GM21390 (cell line): ENCODE measurements at regions not wholly inside any gene's neighbourhood (a gene's known extent, or its start where the extent isn't known, plus 50 kb on each side); places are given as distances from the start of the nearest gene placed in this dataset.
"Not testable (repeated sequence)": the region's sequence is repeated elsewhere in the genome, so short reads cannot be mapped to it uniquely, and the experiment has no call there.

Experiments used
- ATAC-seq: cut with Tn5 transposase; IDR thresholded peaks from one replicate; pipeline ENCODE4 v1.9.1; 2021; ENCODE audit not compliant: unreplicated experiment

DNA sequence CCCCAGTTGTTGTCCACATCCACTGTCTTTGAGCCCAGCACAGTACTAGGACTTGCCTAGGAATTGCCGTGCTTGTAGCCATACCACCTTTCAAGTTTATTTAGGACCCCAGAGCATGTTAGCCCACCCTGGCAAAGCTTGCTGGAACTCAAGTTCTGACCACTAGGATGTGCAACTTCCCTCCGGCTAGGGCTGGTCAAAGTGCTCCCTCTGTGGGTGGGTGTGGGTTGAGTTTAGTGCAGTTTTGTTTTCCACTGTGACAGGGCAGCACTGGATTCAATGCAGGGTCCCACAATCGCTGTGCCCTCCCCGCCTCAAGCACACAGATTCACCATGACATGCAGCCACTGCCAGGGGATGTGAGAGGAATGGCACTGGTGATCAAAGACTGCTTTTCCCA is 96.0 kb downstream of the RASGEF1B start:
- no peak for ATAC-seq

GRCh38 chr4:81369886-81370285 is 101.8 kb downstream of the RASGEF1B start:
- ATAC-seq: no peak

DNA sequence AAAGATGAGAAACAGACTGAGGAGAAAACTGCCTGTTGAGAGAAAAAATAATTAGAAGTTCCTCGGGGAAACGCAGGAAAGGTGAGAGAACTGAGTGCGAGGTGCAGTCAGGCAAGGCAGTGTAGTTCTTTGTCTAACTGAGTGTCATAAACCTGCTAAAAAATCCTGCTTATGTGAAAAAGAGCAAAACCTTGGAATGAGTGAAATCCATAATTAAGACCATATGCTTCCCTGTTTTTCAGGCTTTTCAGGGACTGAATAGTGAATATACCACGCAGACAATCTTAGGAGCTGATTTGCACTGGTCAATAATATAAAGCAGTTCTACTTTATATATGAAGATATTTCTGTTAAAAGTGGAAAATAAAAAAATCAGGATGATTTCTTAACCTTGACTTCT is 104.9 kb downstream of the RASGEF1B start:
- ATAC-seq: no peak

- no peak for ATAC-seq
Measured at GRCh38 chr4:81360737-81361136, 111.0 kb downstream of the RASGEF1B start.

- ATAC-seq: no peak
Measured at GRCh38 chr4:81359207-81359606, 112.5 kb downstream of the RASGEF1B start.

GRCh38 chr4:81358154-81358553 is 113.6 kb downstream of the RASGEF1B start:
- ATAC-seq: no peak

GRCh38 chr4:81356621-81357020 is 115.1 kb downstream of the RASGEF1B start:
- no peak for ATAC-seq

- no peak for ATAC-seq
Measured at GRCh38 chr4:81355136-81355535, 116.6 kb downstream of the RASGEF1B start.

DNA sequence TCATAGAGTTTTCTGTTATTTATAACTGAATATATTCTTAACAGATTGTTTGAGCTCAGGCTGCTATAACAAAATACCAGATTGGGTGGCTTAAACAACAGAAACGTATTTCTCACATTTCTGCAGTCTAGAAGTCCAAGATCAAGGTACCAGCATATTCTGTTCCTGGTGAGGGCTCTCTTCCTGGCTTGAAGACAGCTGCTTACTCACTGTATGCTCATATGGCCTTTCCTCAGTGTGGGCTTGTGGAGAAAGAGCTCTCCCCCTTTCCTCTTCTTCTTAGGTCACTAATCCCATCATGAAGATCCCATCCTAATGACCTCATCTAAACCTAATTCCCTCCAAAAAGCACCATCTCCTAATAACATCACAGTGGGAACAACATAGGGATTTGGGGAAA is 117.8 kb downstream of the RASGEF1B start:
- ATAC-seq: no peak

- ATAC-seq: no peak
Measured at GRCh38 chr4:81352446-81352835, 119.3 kb downstream of the RASGEF1B start.

GRCh38 chr4:81351654-81352445 is 119.9 kb downstream of the RASGEF1B start:
- peak; percentile 95 for ATAC-seq

DNA sequence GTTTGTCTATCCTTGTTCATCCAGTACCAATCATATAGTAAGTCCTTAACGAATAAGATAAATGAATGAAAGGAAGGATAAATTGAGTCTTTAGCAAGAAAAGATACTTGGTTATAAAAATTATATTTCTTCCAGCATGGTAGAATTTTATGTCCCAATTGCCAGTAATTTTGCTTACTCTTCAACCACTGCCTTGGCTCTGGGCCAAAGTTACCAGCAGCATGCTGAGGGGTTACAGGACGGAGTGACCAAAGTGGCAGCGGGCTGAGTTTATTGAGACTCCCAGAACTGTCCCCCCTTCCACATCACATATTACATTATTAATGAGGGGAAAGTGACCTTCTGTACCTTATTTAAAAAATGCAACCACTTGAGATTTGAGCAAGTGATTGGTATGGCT is 121.7 kb downstream of the RASGEF1B start:
- ATAC-seq: no peak

DNA sequence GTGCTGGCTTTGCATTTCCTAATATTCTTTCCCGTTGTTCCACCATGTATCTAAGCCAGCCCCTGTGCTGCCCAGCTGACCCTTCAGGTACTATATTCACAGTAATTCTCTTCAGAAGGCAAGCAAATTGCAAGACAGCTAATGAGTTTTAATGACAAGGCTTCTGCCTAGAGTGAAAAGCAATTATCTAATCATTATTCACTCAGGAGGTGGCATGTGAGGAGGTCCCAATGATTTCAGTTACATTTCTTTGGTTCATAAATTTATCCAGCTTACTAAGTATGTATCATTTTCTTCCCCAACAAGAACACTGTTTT is 123.0 kb downstream of the RASGEF1B start:
- ATAC-seq: no peak

- no peak for ATAC-seq
Measured at GRCh38 chr4:81348086-81348777, 123.5 kb downstream of the RASGEF1B start.

- no peak for ATAC-seq
Measured at GRCh38 chr4:81346719-81347118, 125.0 kb downstream of the RASGEF1B start.

DNA sequence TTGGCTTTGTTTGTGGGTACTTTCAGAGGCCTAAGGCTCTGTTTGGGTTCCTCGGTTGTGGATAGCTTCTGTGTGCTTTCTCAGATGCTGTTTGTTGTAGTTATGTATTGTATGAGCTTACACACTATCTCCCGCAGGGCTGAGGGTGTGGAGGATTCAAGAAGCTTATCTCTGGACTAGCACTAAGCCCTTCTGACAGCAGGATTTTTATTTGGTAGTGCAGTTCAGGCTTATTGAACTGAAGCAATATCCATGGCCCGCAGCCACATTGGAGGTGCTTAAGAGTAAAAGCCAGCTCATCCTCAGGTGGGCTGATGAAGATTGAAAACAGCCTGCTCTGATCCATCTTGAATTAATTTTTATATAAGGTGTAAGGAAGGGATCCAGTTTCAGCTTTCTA is 128.2 kb downstream of the RASGEF1B start:
- ATAC-seq: no peak

GRCh38 chr4:81343046-81343445 is 128.0 kb upstream of the PRKG2 start:
- no peak for ATAC-seq

- no peak for ATAC-seq
Measured at GRCh38 chr4:81337211-81337610, 122.2 kb upstream of the PRKG2 start.

DNA sequence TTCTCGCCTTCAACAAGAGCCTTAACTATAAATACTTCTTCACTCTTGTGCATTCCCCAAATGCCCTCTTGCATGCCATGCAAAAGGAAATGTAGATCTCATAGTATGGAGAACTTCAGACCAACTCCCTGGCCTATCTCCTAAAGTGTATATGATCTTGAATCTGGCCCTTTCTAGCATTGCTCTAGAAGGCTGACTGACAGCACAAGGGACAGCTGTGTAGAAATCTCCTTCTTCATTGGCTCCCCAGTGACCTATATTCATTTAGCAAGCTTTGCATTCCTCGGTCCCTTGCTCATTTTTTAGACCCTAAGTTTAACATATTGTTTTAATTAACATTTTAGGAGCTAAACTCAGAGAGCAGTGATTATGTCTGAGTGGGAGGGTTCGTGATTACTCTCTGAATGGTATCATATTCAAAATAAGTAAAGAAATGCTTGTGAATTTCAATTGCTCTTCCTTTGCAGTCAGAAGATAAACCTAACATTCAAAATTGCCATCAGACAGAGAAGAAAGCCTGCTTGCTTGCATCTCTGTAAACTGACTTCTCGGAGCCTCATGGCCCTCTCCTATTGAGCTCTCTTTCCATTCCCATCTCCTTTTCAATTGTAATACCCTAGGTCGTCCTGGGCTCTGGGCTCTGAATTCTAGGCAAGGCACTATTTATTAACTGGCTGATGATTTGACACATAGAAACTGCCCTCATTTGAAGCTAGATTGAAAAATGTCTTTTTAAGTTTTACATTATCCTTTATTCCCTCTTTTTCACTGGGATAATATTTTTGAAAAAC is 120.3 kb upstream of the PRKG2 start:
- no peak for ATAC-seq

DNA sequence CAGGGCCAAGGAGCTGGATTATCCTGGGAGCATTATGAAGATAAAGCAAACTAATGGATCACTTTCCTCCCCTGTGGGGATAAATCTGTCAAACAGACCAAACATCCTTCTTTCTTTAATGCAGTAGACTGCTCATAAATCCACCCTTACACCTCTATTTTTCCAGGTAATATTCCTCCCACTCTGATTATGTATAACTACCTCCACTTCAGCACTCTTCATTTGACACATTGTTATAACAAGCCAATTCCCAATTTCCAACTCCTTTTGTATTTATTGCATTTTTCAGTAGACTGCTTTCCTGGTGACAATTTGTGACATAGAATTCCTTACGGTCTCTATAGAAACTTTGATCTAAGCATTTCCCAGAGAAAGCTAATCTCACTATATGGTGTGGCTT is 115.0 kb upstream of the PRKG2 start:
- no peak for ATAC-seq

DNA sequence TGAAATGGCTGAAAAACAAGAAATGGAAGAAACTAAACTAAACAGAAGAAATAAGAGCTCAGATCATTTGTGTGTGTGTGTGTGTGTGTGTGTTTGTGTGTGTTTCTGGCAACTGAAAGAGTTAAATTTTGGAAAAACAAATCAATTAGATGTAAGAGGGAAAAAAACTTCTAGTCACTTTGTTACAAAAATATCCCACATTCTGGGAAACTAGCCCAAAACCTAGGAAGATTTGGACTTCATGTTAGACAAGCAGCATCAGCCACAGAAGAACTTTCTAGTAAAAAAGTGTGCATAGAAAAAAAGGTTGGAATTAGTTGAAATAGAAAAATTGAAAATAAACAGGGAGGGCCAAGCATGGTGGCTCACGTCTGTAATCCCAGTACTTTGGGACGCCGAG is 111.6 kb upstream of the PRKG2 start:
- ATAC-seq: no peak

DNA sequence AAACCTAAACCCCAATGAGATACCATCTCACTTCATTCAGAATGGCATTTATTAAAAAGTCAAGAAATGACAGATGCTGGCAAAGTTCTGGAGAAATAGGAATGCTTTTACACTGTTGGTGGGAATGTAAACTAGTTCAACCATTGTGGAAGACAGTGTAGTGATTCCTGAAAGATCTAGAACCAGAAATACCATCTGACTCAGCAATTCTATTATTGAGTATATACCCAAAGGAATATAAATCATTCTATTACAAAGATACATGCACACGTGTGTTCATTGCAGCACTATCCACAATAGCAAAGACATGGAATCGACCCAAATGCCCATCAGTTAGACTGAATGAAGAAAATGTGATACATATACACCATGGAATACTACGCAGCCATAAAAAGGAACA is 109.6 kb upstream of the PRKG2 start:
- ATAC-seq: not testable (repeated sequence)
